Stimulated activated memory B cell treated with anti-CD40 and anti-IgM and Interleukin-4, amounts not matched to agents 10 μg/mL and 1 μg/mL and 100 μg/mL, for 72 hours (primary cell): ENCODE measurements at regions not wholly inside any gene's neighbourhood (a gene's known extent, or its start where the extent isn't known, plus 50 kb on each side); places are given as distances from the start of the nearest gene placed in this dataset.

ENCODE experiments used
- ATAC-seq: fragments of 150-1000 bp; cut with Tn5 transposase; 2 replicates; pipeline ENCODE4 v1.10.0; 2021
- H3K27ac Mint-ChIP-seq: one replicate; pipeline ENCODE4 v1.8.0; 2022; ENCODE audit warnings: mild to moderate bottlenecking, mixed read lengths
- H3K27me3 Mint-ChIP-seq: one replicate; pipeline ENCODE4 v1.8.0; 2022; ENCODE audit warnings: mixed read lengths
- H3K36me3 Mint-ChIP-seq: one replicate; pipeline ENCODE4 v1.8.0; 2022; ENCODE audit warnings: mixed read lengths
- H3K4me1 Mint-ChIP-seq: one replicate; pipeline ENCODE4 v1.8.0; 2022; ENCODE audit warnings: mixed read lengths
- H3K4me3 Mint-ChIP-seq: one replicate; pipeline ENCODE4 v1.8.0; 2022; ENCODE audit warnings: mild to moderate bottlenecking, moderate library complexity, mixed read lengths
- H3K9me3 Mint-ChIP-seq: one replicate; pipeline ENCODE4 v1.8.0; 2022; ENCODE audit warnings: mixed read lengths

- H3K36me3 Mint-ChIP-seq, result no peaks in the 10 kb centered on the region
- peaks cover 8% of the 10 kb centered on the region for H3K27me3 Mint-ChIP-seq
- no peak overlapping the region for H3K27ac Mint-ChIP-seq
- H3K4me1 Mint-ChIP-seq, result no peaks in the 10 kb centered on the region
- no peaks in the 10 kb centered on the region for H3K9me3 Mint-ChIP-seq
- H3K4me3 Mint-ChIP-seq, result no peak overlapping the region
- ATAC-seq, result no peak
These were observed 114.9 kb upstream of the PTPRT start for GRCh38 chr20:43304598-43304997.

GRCh38 chr20:43302936-43303335, 113.2 kb upstream of the PTPRT start:
- no peaks in the 10 kb centered on the region for H3K9me3 Mint-ChIP-seq
- ATAC-seq, result no peak
- no peaks in the 10 kb centered on the region for H3K4me1 Mint-ChIP-seq
- no peaks in the 10 kb centered on the region for H3K36me3 Mint-ChIP-seq
- H3K27me3 Mint-ChIP-seq, result peaks cover 8% of the 10 kb centered on the region
- no peak overlapping the region for H3K27ac Mint-ChIP-seq
- no peak overlapping the region for H3K4me3 Mint-ChIP-seq

GRCh38 chr20:43300901-43301300, 111.2 kb upstream of the PTPRT start:
- Mint-ChIP-seq H3K4me1 (no peaks in the 10 kb centered on the region), H3K27ac (no peak overlapping the region), H3K36me3 (no peaks in the 10 kb centered on the region), H3K9me3 (peaks cover 6% of the 10 kb centered on the region), H3K27me3 (peaks cover 8% of the 10 kb centered on the region), H3K4me3 (no peak overlapping the region)
- no peak for ATAC-seq

- H3K27me3 Mint-ChIP-seq, result no peaks in the 10 kb centered on the region
- peaks cover 7% of the 10 kb centered on the region for H3K9me3 Mint-ChIP-seq
- ATAC-seq, result no peak
- H3K4me3 Mint-ChIP-seq, result no peak overlapping the region
- no peaks in the 10 kb centered on the region for H3K36me3 Mint-ChIP-seq
- H3K27ac Mint-ChIP-seq, result no peak overlapping the region
- H3K4me1 Mint-ChIP-seq, result no peaks in the 10 kb centered on the region
These were observed 106.1 kb upstream of the PTPRT start for GRCh38 chr20:43295781-43296180.

- H3K27ac Mint-ChIP-seq, result no peak overlapping the region
- no peak overlapping the region for H3K4me3 Mint-ChIP-seq
- H3K4me1 Mint-ChIP-seq, result no peaks in the 10 kb centered on the region
- peaks cover 7% of the 10 kb centered on the region for H3K9me3 Mint-ChIP-seq
- H3K27me3 Mint-ChIP-seq, result no peaks in the 10 kb centered on the region
- ATAC-seq, result no peak
- H3K36me3 Mint-ChIP-seq, result no peaks in the 10 kb centered on the region
These were observed 105.6 kb upstream of the PTPRT start for GRCh38 chr20:43295263-43295662.

- ATAC-seq, result no peak
- Mint-ChIP-seq H3K4me3 (no peak overlapping the region), H3K4me1 (no peaks in the 10 kb centered on the region), H3K9me3 (peaks cover 7% of the 10 kb centered on the region), H3K27ac (no peak overlapping the region), H3K36me3 (no peaks in the 10 kb centered on the region), H3K27me3 (no peaks in the 10 kb centered on the region)
These were observed 104.3 kb upstream of the PTPRT start for GRCh38 chr20:43294031-43294430.

GRCh38 chr20:43293068-43293786, 103.5 kb upstream of the PTPRT start:
- Mint-ChIP-seq H3K4me3 (no peak overlapping the region), H3K4me1 (no peaks in the 10 kb centered on the region), H3K27ac (no peak overlapping the region), H3K9me3 (peaks cover 7% of the 10 kb centered on the region), H3K36me3 (no peaks in the 10 kb centered on the region), H3K27me3 (no peaks in the 10 kb centered on the region)
- no peak for ATAC-seq

GRCh38 chr20:43292222-43292621, 102.5 kb upstream of the PTPRT start:
- H3K27ac Mint-ChIP-seq, result no peak overlapping the region
- H3K27me3 Mint-ChIP-seq, result no peaks in the 10 kb centered on the region
- peaks cover 7% of the 10 kb centered on the region for H3K9me3 Mint-ChIP-seq
- no peaks in the 10 kb centered on the region for H3K36me3 Mint-ChIP-seq
- ATAC-seq, result no peak
- no peak overlapping the region for H3K4me3 Mint-ChIP-seq
- no peaks in the 10 kb centered on the region for H3K4me1 Mint-ChIP-seq

GRCh38 chr20:43287637-43288036, 97.9 kb upstream of the PTPRT start:
- no peaks in the 10 kb centered on the region for H3K36me3 Mint-ChIP-seq
- H3K27me3 Mint-ChIP-seq, result peaks cover 15% of the 10 kb centered on the region
- H3K4me3 Mint-ChIP-seq, result no peak overlapping the region
- H3K27ac Mint-ChIP-seq, result no peak overlapping the region
- peaks cover 8% of the 10 kb centered on the region for H3K9me3 Mint-ChIP-seq
- H3K4me1 Mint-ChIP-seq, result no peaks in the 10 kb centered on the region
- no peak for ATAC-seq

- Mint-ChIP-seq H3K27me3 (peaks cover 29% of the 10 kb centered on the region), H3K36me3 (no peaks in the 10 kb centered on the region), H3K4me1 (no peaks in the 10 kb centered on the region), H3K4me3 (no peak overlapping the region), H3K9me3 (peaks cover 11% of the 10 kb centered on the region), H3K27ac (no peak overlapping the region)
- ATAC-seq, result no peak
These were observed 95.5 kb upstream of the PTPRT start for GRCh38 chr20:43285170-43285569.

- Mint-ChIP-seq H3K27me3 (peaks cover 29% of the 10 kb centered on the region), H3K27ac (no peak overlapping the region), H3K9me3 (peaks cover 11% of the 10 kb centered on the region), H3K4me3 (no peak overlapping the region), H3K4me1 (no peaks in the 10 kb centered on the region), H3K36me3 (no peaks in the 10 kb centered on the region)
- ATAC-seq, result no peak
These were observed 94.8 kb upstream of the PTPRT start for GRCh38 chr20:43284486-43284885.

GRCh38 chr20:43283126-43283525, 93.4 kb upstream of the PTPRT start:
- H3K27ac Mint-ChIP-seq, result no peak overlapping the region
- ATAC-seq, result no peak
- H3K27me3 Mint-ChIP-seq, result peaks cover 29% of the 10 kb centered on the region
- peaks cover 11% of the 10 kb centered on the region for H3K9me3 Mint-ChIP-seq
- no peaks in the 10 kb centered on the region for H3K4me1 Mint-ChIP-seq
- H3K36me3 Mint-ChIP-seq, result no peaks in the 10 kb centered on the region
- H3K4me3 Mint-ChIP-seq, result no peak overlapping the region

GRCh38 chr20:43271980-43272379, 82.3 kb upstream of the PTPRT start:
- peak; percentile 18 for ATAC-seq
- Mint-ChIP-seq H3K9me3 (peaks cover 10% of the 10 kb centered on the region), H3K27me3 (no peaks in the 10 kb centered on the region)

GRCh38 chr20:43265449-43265848, 75.7 kb upstream of the PTPRT start:
- H3K4me1 Mint-ChIP-seq, result no peaks in the 10 kb centered on the region
- H3K4me3 Mint-ChIP-seq, result no peak overlapping the region
- H3K9me3 Mint-ChIP-seq, result no peaks in the 10 kb centered on the region
- no peaks in the 10 kb centered on the region for H3K36me3 Mint-ChIP-seq
- peaks cover 9% of the 10 kb centered on the region for H3K27me3 Mint-ChIP-seq
- ATAC-seq, result no peak
- H3K27ac Mint-ChIP-seq, result no peak overlapping the region

More at GRCh38 chr20:43271980-43272379, 82.3 kb upstream of the PTPRT start:
- Mint-ChIP-seq H3K27ac (no peak overlapping the region), H3K36me3 (no peaks in the 10 kb centered on the region), H3K4me3 (no peak overlapping the region), H3K4me1 (no peaks in the 10 kb centered on the region)

- H3K9me3 Mint-ChIP-seq, result peaks cover 4% of the 10 kb centered on the region
- no peak for ATAC-seq
- H3K4me3 Mint-ChIP-seq, result no peak overlapping the region
- no peaks in the 10 kb centered on the region for H3K4me1 Mint-ChIP-seq
- H3K36me3 Mint-ChIP-seq, result no peaks in the 10 kb centered on the region
- peaks cover 9% of the 10 kb centered on the region for H3K27me3 Mint-ChIP-seq
- no peak overlapping the region for H3K27ac Mint-ChIP-seq
These were observed 73.5 kb upstream of the PTPRT start for GRCh38 chr20:43263226-43263625.

GRCh38 chr20:43262341-43262740, 72.6 kb upstream of the PTPRT start:
- no peaks in the 10 kb centered on the region for H3K4me1 Mint-ChIP-seq
- no peak overlapping the region for H3K27ac Mint-ChIP-seq
- no peak for ATAC-seq
- H3K4me3 Mint-ChIP-seq, result no peak overlapping the region
- H3K36me3 Mint-ChIP-seq, result no peaks in the 10 kb centered on the region
- peaks cover 9% of the 10 kb centered on the region for H3K27me3 Mint-ChIP-seq
- peaks cover 4% of the 10 kb centered on the region for H3K9me3 Mint-ChIP-seq
